HepG2 (cell line): ENCODE measurements at regions not wholly inside any gene's neighbourhood (a gene's known extent, or its start where the extent isn't known, plus 50 kb on each side); places are given as distances from the start of the nearest gene placed in this dataset.
"Not testable (repeated sequence)": the region's sequence is repeated elsewhere in the genome, so short reads cannot be mapped to it uniquely, and the experiment has no call there.

Experiments used
- ATAD3A ChIP-seq: sonication (generic); formaldehyde crosslinking; IDR thresholded peaks from 2 replicates; pipeline ENCODE4 v1.4.0; 2020; ENCODE audit warnings: missing genetic modification reagents
- CCAR2 ChIP-seq: fragments of 200-400 bp; formaldehyde crosslinking; optimal IDR thresholded peaks from 2 replicates; pipeline ENCODE3; 2018; ENCODE audit warnings: low read depth, mild to moderate bottlenecking, low read length, moderate library complexity
- CTCF ChIP-seq: sonication (generic); formaldehyde crosslinking; IDR thresholded peaks from 2 replicates; pipeline ENCODE4 v1.5.0; 2020; ENCODE audit warnings: mild to moderate bottlenecking, missing genetic modification reagents, moderate library complexity
- KLF12 ChIP-seq: sonication (generic); formaldehyde crosslinking; IDR thresholded peaks from 2 replicates; pipeline ENCODE4 v1.4.0; 2020; ENCODE audit warnings: missing genetic modification reagents, borderline replicate concordance
- KLF13 ChIP-seq: sonication (generic); formaldehyde crosslinking; IDR thresholded peaks from 2 replicates; pipeline ENCODE4 v1.4.0; 2020; ENCODE audit warnings: mild to moderate bottlenecking, missing genetic modification reagents
- KMT2B ChIP-seq: IDR thresholded peaks from 2 replicates; pipeline ENCODE4 v1.6.1; 2016; ENCODE audit warnings: missing genetic modification reagents, missing compliant biosample characterization
- POLR2A ChIP-seq, 2 experiments: IDR thresholded peaks; 2 replicates each; pipeline ENCODE4 v1.6.1; 2011; ENCODE audit warnings: low read depth in 2 of 2, low read length in 2 of 2, mild to moderate bottlenecking in 1 of 2, moderate library complexity in 1 of 2; ENCODE audit not compliant: insufficient read depth in 1 of 2
- RBM22 ChIP-seq: fragments of 200-400 bp; formaldehyde crosslinking; optimal IDR thresholded peaks from 2 replicates; pipeline ENCODE3; 2017; ENCODE audit warnings: mild to moderate bottlenecking, low read length, moderate library complexity
- STAT5B ChIP-seq: sonication (generic); formaldehyde crosslinking; IDR thresholded peaks from 2 replicates; pipeline ENCODE4 v1.4.0; 2020; ENCODE audit warnings: missing genetic modification reagents
- TOE1 ChIP-seq: sonication (generic); formaldehyde crosslinking; IDR thresholded peaks from 2 replicates; pipeline ENCODE4 v1.4.0; 2020; ENCODE audit warnings: mild to moderate bottlenecking, missing genetic modification reagents
- ZNF274 ChIP-seq: sonication (generic); formaldehyde crosslinking; IDR thresholded peaks from 2 replicates; pipeline ENCODE4 v1.5.1; 2020; ENCODE audit warnings: mild to moderate bottlenecking, missing genetic modification reagents
- ZNF766 ChIP-seq: sonication (generic); formaldehyde crosslinking; IDR thresholded peaks from 2 replicates; pipeline ENCODE4 v1.5.0; 2020; ENCODE audit warnings: missing genetic modification reagents, borderline replicate concordance

DNA sequence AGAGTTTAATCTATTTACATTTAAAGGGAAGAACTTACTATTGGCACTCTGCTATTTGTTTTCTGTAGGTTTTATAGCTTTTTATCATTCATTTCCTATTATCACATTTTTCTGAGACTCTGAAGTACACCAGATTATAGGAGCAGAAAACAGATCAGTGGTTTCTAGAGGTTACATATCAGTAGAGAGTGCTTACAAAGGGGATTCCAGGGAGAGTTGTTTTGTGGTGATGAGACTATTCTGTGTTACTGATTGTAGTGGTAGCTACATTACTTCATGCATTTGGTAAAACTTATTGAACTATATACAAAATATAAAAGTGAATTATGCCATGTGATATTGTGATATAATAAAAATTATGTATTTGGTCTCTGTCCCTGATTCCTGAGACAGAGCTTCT is 259.2 kb downstream of the SPATA31A6 start:
- not testable (repeated sequence) for TF ChIP-seq CCAR2; CTCF (CRISPR knock-in tag); ZNF274 (CRISPR knock-in tag); KLF12 (CRISPR knock-in tag); RBM22; KMT2B (CRISPR knock-in tag); ZNF766 (CRISPR knock-in tag); KLF13 (CRISPR knock-in tag); TOE1; STAT5B (CRISPR knock-in tag); ATAD3A; POLR2A (IDR thresholded peaks at IDR 0.05; ENCODE audit: insufficient read depth in 1 of 2, low read depth in 2 of 2, low read length in 2 of 2)
